HG03045 (cell line): ENCODE measurements at regions not wholly inside any gene's neighbourhood (a gene's known extent, or its start where the extent isn't known, plus 50 kb on each side); places are given as distances from the start of the nearest gene placed in this dataset.
"Not testable (repeated sequence)": the region's sequence is repeated elsewhere in the genome, so short reads cannot be mapped to it uniquely, and the experiment has no call there.

Experiments used
- ATAC-seq: cut with Tn5 transposase; IDR thresholded peaks from one replicate; pipeline ENCODE4 v1.9.1; 2021; ENCODE audit warnings: mild to moderate bottlenecking, moderate library complexity; ENCODE audit not compliant: unreplicated experiment

GRCh38 chr12:105523164-105524057, 192.9 kb downstream of the C12orf75 start:
- no peak for ATAC-seq

DNA sequence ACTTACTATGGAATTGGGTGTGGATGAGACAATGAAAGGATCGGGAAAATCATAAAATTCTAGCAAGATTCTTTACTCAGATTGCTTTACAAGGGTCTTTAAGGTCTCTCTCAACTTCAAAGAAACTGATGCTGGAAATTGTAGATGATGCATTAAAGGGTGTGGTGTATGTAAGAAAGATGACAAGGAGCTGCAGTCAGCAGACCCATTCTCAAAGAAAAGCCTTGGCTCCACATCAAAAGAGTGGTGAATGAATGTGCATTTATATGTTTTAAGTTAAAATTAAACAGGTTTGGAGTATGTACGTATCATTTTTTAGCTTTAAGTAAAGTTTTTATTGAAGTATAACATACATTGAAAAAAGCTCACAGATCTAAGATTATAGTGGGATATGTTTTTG, 194.5 kb downstream of the C12orf75 start:
- no peak for ATAC-seq

- no peak for ATAC-seq
These were observed 203.6 kb downstream of the C12orf75 start for GRCh38 chr12:105534068-105534467.

- not testable (repeated sequence) for ATAC-seq
These were observed 204.5 kb downstream of the C12orf75 start for GRCh38 chr12:105535033-105535432.

DNA sequence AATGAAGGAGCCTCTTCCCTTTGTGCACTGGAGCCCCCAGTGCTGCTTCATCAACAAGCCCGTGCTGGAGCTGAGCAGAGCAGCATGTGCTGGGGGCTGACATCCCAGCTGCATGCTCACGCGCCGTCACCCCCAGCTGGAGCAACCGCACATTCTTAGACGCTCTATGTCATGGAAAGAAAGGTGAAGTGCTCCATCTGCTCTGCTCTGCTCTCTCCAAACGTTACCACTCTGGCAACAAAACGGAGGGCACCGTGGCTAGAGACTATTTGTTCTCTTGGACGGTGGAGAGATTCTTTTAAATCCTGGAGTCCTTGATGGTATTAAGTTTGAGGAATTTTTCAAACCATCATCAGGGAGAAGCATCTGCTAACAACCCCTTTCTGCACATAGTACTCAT, 208.4 kb downstream of the C12orf75 start:
- no peak for ATAC-seq

DNA sequence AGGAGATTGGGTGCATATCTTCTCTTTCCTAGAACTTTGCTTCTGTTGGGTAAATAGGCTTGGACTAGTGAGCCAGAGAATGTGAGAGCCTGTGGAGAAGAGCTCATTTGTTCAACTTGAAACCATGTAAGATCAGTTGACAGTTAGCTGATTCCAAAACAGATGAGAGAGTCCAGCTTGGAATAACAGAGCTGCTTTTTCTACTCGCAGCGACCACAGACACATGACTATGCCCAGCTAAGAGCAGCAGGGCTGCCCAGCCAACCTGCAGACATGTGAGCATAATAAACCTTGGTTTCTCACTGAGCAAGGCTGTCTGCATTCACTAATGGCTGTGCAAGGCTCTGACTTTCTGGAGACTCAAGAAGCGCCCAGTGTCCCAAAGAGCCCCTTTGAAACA, 209.2 kb downstream of the C12orf75 start:
- no peak for ATAC-seq

GRCh38 chr12:105547786-105548185, 217.3 kb downstream of the C12orf75 start:
- ATAC-seq: no peak

- no peak for ATAC-seq
These were observed 218.1 kb downstream of the C12orf75 start for GRCh38 chr12:105548626-105549025.

DNA sequence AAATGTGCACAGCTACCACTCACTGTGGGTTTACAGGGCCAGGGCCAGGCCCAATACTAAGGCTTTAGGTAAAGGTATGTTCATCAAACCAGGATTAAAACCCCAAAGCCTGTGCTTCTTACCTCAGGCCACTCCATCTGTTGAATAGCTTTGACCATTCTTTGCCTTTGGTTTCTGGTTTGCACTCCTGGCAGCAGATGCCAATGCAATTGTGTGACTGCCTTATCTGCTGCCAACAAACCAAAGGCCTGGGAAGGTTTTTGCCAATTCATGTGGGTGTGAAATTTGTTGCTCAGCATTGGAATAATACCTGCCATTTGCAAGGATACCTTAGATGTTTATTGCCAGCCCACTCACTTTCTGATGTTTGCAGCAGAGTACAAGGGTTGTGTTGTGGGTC, 221.6 kb downstream of the C12orf75 start:
- ATAC-seq: no peak

DNA sequence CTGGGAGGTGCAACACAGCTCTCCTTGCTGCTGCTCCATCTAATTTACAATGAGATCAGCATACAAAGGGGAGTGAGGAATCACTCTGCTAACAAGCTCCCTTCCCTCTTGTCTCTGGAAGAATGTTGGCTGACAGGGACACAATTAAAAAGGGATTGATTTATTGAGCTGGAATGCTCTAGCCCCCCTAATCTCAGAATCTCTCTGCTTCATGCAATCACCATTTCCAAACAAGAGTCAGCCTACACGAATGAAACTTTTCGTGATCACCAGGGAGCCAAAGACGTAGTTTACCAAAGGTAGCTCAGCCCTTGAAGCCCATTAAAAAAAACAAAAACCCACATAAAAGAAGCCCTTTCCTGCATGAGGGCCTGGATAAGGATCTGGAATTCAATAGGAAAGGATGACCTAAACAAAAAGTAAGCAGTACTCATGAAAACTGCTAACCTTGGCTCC, 223.8 kb downstream of the C12orf75 start:
- ATAC-seq: no peak

GRCh38 chr12:105554856-105555255, 224.4 kb downstream of the C12orf75 start:
- no peak for ATAC-seq

GRCh38 chr12:105555556-105556295, 225.2 kb downstream of the C12orf75 start:
- no peak for ATAC-seq

- no peak for ATAC-seq
These were observed 228.8 kb downstream of the C12orf75 start for GRCh38 chr12:105559310-105559709.

GRCh38 chr12:105561546-105562198, 231.2 kb downstream of the C12orf75 start:
- no peak for ATAC-seq

GRCh38 chr12:105562199-105562971, 231.9 kb downstream of the C12orf75 start:
- ATAC-seq: no peak

- no peak for ATAC-seq
These were observed 236.6 kb downstream of the C12orf75 start for GRCh38 chr12:105567061-105567460.

- no peak for ATAC-seq
These were observed 239.4 kb downstream of the C12orf75 start for GRCh38 chr12:105569886-105570285.

DNA sequence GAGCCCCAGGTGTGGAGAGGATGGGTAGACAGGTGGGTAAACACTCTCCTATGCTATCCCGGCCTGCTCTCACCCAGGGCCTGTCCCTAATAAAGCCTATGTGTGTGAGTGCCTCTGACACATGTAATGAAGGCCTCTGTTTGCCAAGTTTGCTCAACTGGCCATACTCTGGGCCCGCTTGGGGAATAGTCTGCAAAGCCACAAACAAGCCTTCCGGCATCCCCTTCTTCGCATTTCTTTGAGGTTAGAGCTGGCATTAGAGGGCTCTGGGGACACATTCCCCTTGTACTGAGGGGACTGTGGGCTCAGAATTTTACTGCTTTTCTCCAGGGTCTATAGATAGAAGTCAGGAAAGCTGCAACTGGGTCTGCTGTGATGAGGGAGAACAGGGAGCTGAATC, 240.5 kb downstream of the C12orf75 start:
- no peak for ATAC-seq

GRCh38 chr12:105573574-105573973, 243.1 kb downstream of the C12orf75 start:
- no peak for ATAC-seq

DNA sequence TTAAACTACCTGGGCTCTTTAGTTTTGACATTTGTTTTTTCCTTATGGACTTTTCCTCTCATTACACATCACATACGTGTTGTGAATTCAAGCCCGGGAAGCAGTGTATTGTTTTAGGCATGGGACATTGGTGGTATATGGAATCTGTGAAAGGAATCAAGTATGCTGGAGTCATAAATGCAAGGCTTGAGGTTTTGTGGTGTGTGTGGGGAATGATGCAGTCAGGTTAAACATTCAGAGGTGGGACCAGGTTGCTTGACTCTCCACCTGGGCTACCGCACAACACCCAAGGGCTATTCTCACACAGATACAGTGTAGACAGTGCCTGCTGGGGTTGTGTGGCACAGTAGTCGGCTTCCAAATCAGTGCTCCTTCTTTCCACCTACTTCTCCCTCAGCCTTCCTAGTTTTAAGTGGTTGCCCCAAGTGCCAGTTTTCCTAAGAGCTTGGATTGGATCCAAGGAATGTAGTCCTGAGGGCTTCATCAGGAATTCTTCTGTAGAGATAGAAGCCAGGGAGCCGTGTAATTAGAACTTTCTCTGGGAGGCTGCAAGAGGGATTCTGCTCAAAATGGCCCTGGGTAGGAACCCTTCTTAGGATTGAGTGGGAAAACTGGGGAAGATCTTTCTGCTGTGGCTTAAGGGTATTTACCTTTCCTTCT, 243.7 kb downstream of the C12orf75 start:
- no peak for ATAC-seq
